ENCODE measurements at regions not wholly inside any gene's neighbourhood (a gene's known extent, or its start where the extent isn't known, plus 50 kb on each side); places are given as distances from the start of the nearest gene placed in this dataset.
"Not testable (repeated sequence)": the region's sequence is repeated elsewhere in the genome, so short reads cannot be mapped to it uniquely, and the experiment has no call there.

GRCh38 chr15:89016549-89017041 is 71.7 kb upstream of the ABHD2 start:
- Histone ChIP-seq H3K9me3 (no peaks in the 10 kb centered on the region), H3K4me1 (ENCODE audit: control insufficient read depth in 1 of 2, insufficient read depth in 1 of 2, low read depth in 1 of 2, low read length in 1 of 2) (peaks cover 0 to 6% of the 10 kb centered on the region in 2 experiments), H3K27ac (no peak overlapping the region), H3K4me3 (ENCODE audit: low read depth in 1 of 2, low read length in 1 of 2) (no peak overlapping the region), H3K27me3 (peaks cover 31% of the 10 kb centered on the region), H3K36me3 (no peaks in the 10 kb centered on the region)
- TF ChIP-seq CTCF (IDR thresholded peaks at IDR 0.05), result no peak

GRCh38 chr15:89017370-89018066 is 70.7 kb upstream of the ABHD2 start:
- TF ChIP-seq CTCF (IDR thresholded peaks at IDR 0.05), result peak; percentile 19
- H3K36me3 ChIP-seq, result no peaks in the 10 kb centered on the region
- H3K4me1 ChIP-seq (ENCODE audit: control insufficient read depth in 1 of 2, insufficient read depth in 1 of 2, low read depth in 1 of 2, low read length in 1 of 2), result peaks cover 0 to 6% of the 10 kb centered on the region in 2 experiments
- H3K9me3 ChIP-seq, result no peaks in the 10 kb centered on the region
- H3K4me3 ChIP-seq (ENCODE audit: low read depth in 1 of 2, low read length in 1 of 2), result no peak overlapping the region
- H3K27me3 ChIP-seq, result peaks cover 31% of the 10 kb centered on the region
- H3K27ac ChIP-seq, result no peak overlapping the region

- no peak overlapping the region for H3K4me3 ChIP-seq (ENCODE audit: low read depth in 1 of 2, low read length in 1 of 2)
- no peak for TF ChIP-seq CTCF (IDR thresholded peaks at IDR 0.05)
- H3K27me3 ChIP-seq, result peaks cover 31% of the 10 kb centered on the region
- H3K36me3 ChIP-seq, result no peaks in the 10 kb centered on the region
- no peaks in the 10 kb centered on the region for H3K9me3 ChIP-seq
- peaks cover 0 to 6% of the 10 kb centered on the region in 2 experiments for H3K4me1 ChIP-seq (ENCODE audit: control insufficient read depth in 1 of 2, insufficient read depth in 1 of 2, low read depth in 1 of 2, low read length in 1 of 2)
- no peak overlapping the region for H3K27ac ChIP-seq
Measured at GRCh38 chr15:89018207-89018606, 70.0 kb upstream of the ABHD2 start.

- peaks cover 0 to 6% of the 10 kb centered on the region in 2 experiments for H3K4me1 ChIP-seq (ENCODE audit: control insufficient read depth in 1 of 2, insufficient read depth in 1 of 2, low read depth in 1 of 2, low read length in 1 of 2)
- H3K4me3 ChIP-seq (ENCODE audit: low read depth in 1 of 2, low read length in 1 of 2), result no peak overlapping the region
- no peaks in the 10 kb centered on the region for H3K9me3 ChIP-seq
- H3K27me3 ChIP-seq, result peaks cover 31% of the 10 kb centered on the region
- no peak for TF ChIP-seq CTCF (IDR thresholded peaks at IDR 0.05)
- no peak overlapping the region for H3K27ac ChIP-seq
- H3K36me3 ChIP-seq, result no peaks in the 10 kb centered on the region
Measured at GRCh38 chr15:89019436-89019835, 68.8 kb upstream of the ABHD2 start.

- no peaks in the 10 kb centered on the region for H3K36me3 ChIP-seq
- H3K4me3 ChIP-seq (ENCODE audit: low read depth in 1 of 2, low read length in 1 of 2), result no peak overlapping the region
- peaks cover 0 to 6% of the 10 kb centered on the region in 2 experiments for H3K4me1 ChIP-seq (ENCODE audit: control insufficient read depth in 1 of 2, insufficient read depth in 1 of 2, low read depth in 1 of 2, low read length in 1 of 2)
- H3K9me3 ChIP-seq, result no peaks in the 10 kb centered on the region
- TF ChIP-seq CTCF (IDR thresholded peaks at IDR 0.05), result no peak
- peaks cover 22% of the 10 kb centered on the region for H3K27me3 ChIP-seq
- H3K27ac ChIP-seq, result no peak overlapping the region
Measured at GRCh38 chr15:89021224-89021623, 67.0 kb upstream of the ABHD2 start.

- H3K4me1 ChIP-seq (ENCODE audit: control insufficient read depth in 1 of 2, insufficient read depth in 1 of 2, low read depth in 1 of 2, low read length in 1 of 2); H3K4me3 ChIP-seq (ENCODE audit: low read depth in 1 of 2, low read length in 1 of 2); H3K36me3 ChIP-seq; H3K27ac ChIP-seq; H3K9me3 ChIP-seq: not testable (repeated sequence)
- H3K27me3 ChIP-seq, result peaks cover 16% of the 10 kb centered on the region
Measured at GRCh38 chr15:89021886-89022285, 66.4 kb upstream of the ABHD2 start.
